GM12873 (cell line): ENCODE measurements at regions not wholly inside any gene's neighbourhood (a gene's known extent, or its start where the extent isn't known, plus 50 kb on each side); places are given as distances from the start of the nearest gene placed in this dataset.

Source experiments
- CTCF ChIP-seq: IDR thresholded peaks from 2 replicates; pipeline ENCODE4 v1.5.1; 2012; ENCODE audit warnings: low read depth, mild to moderate bottlenecking, moderate library complexity, low read length, control low read depth; ENCODE audit not compliant: insufficient read depth; ENCODE audit errors: missing control alignments

GRCh38 chr3:194888916-194889315, 203.2 kb downstream of the FAM43A start:
- no peak for TF ChIP-seq CTCF

- TF ChIP-seq CTCF, result no peak
Observed at GRCh38 chr3:194890091-194890490, 204.4 kb downstream of the FAM43A start.

DNA sequence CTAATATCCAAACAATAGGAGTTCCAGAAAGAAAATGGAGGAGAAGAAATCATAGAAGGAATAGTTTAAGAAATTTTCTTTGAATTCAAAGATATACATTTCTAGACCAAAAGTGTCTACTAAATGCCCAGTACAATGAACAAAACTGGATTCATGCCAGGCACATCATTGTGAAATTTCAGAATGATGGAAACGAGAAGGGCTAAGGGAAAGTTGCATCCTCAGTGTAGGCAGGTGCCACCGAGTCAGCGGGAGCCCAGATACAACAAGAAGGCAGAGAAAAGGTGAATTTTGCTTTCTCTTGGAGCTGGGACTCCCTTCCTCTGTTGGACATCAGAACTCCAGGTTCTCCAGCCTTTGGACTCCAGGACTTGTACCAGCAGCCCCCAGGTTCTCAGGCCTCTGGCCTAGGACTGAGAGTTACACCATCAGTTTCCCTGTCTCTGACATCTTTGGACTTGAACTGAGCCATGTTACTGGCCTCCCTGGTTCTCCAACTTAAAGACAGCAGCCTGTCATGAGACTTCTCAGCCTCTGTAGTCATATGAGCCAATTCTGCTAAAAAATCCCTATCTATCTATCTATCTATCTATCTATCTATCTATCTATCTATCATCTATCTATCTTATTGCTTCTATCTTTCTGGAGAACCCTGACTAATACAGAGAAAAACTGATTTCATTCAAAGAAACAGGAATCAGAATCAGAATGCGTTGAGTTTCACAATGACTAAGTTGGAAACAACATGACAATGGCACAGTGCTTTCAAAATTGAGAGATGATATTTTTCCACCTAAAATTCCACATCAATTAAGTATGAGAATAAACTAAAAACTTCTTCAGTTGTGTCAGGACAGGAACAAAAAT, 207.7 kb downstream of the FAM43A start:
- TF ChIP-seq CTCF, result no peak

- TF ChIP-seq CTCF, result no peak
Observed at GRCh38 chr3:194894538-194894937, 208.9 kb downstream of the FAM43A start.

DNA sequence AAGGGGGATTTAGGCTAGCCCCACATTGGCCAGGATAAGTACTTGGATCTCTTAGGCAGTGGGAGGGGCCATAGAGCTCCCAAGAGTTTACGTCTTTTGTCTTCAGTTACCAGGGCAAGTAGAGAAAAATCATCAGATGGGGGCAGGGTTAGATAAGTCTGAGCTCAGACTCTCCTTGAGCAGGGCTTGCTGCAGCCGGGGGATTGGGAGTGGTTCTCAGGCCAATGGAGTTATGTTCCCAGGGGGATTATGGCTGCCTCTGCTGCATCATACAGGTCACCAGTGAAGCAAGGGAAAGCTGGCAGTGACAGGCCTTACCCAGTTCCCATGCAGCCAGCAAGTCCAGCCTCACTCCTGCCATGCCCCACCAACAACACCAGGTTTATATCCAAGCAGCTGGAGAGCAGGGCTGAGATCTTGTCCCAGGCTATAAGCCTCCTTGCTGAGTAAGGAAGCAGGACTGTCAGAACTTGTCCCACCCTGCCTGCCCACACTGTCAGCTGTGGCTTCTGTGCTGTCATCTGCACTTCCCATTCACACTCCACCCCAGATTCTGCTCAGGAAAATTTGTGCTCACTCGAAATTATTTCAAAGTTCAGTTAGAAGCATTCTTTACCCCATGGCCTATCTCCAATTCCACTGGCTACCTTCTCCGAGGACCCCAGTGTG, 215.3 kb downstream of the FAM43A start:
- no peak for TF ChIP-seq CTCF

- TF ChIP-seq CTCF, result no peak
Observed at GRCh38 chr3:194905696-194906095, 220.0 kb downstream of the FAM43A start.

GRCh38 chr3:194906229-194906629, 220.5 kb downstream of the FAM43A start:
- TF ChIP-seq CTCF, result no peak
